ENCODE measurements at regions not wholly inside any gene's neighbourhood (a gene's known extent, or its start where the extent isn't known, plus 50 kb on each side); places are given as distances from the start of the nearest gene placed in this dataset.
A peak's percentile ranks its signal among the peaks of the same experiment; 100 is the strongest.

GRCh38 chr1:54460351-54460750 lies 54.2 kb upstream of the SSBP3 start:
- peak overlapping the region; percentile 49 for H3K27ac ChIP-seq (ENCODE audit: low read depth, low read length)
- no peaks in the 10 kb centered on the region for H3K36me3 Mint-ChIP-seq
- H3K9me3 Mint-ChIP-seq: no peaks in the 10 kb centered on the region
- H3K4me3 Mint-ChIP-seq: peak overlapping the region; percentile 55 to 87 (median 72)
- H3K27ac Mint-ChIP-seq: peak overlapping the region; percentile 51 to 99 (median 90)
- no peaks in the 10 kb centered on the region for H3K27me3 ChIP-seq (ENCODE audit: insufficient read depth, low read length)
- intact Hi-C loops (cut with micrococcal nuclease): loop anchor here (1.0 to 2.0 kb wide), 2 partner anchors 16 to 28 kb away; no protein-coding TSS in a partner anchor
- H3K27me3 Mint-ChIP-seq: no peaks in the 10 kb centered on the region
- H3K36me3 ChIP-seq (ENCODE audit: insufficient read depth, low read length): no peaks in the 10 kb centered on the region
- H3K4me1 ChIP-seq (ENCODE audit: insufficient read depth, low read length): peaks cover 48% of the 10 kb centered on the region
- POLR2A ChIA-PET (ENCODE audit: partially characterized antibody): interaction anchor here (1.1 to 8.0 kb wide), 5 partner anchors 17 to 54 kb away, joined by 6 to 121 read pairs (median 23); partner anchors contain the start of gene SSBP3
- peaks cover 30 to 56% (median 35%) of the 10 kb centered on the region in 4 donors for H3K4me1 Mint-ChIP-seq
- CTCF ChIA-PET (ENCODE audit: partially characterized antibody): interaction anchor here (0.7 to 2.7 kb wide), 6 partner anchors 20 to 73 kb away, joined by 3 to 10 read pairs (median 4); partner anchors contain the start of gene SSBP3
- H3K4me3 ChIP-seq (ENCODE audit: low read length in 2 of 2): peak overlapping the region in 1 of 2 donors; percentile 17
- peak; percentile 69 to 86 (median 84) for DNase-seq
- H3K9me3 ChIP-seq (ENCODE audit: control insufficient read depth in 1 of 2, low read length in 2 of 2): no peaks in the 10 kb centered on the region

- no peaks in the 10 kb centered on the region for H3K27me3 ChIP-seq (ENCODE audit: insufficient read depth, low read length)
- H3K4me1 ChIP-seq (ENCODE audit: insufficient read depth, low read length): peaks cover 42% of the 10 kb centered on the region
- DNase-seq: no peak
- no peaks in the 10 kb centered on the region for H3K9me3 ChIP-seq (ENCODE audit: control insufficient read depth in 1 of 2, low read length in 2 of 2)
- H3K27ac ChIP-seq (ENCODE audit: low read depth, low read length): peak overlapping the region; percentile 49
- ChIA-PET CTCF (ENCODE audit: partially characterized antibody) (interaction anchor here (0.7 to 2.7 kb wide), 6 partner anchors 21 to 73 kb away, joined by 3 to 10 read pairs (median 4); partner anchors contain the start of gene SSBP3), POLR2A (ENCODE audit: partially characterized antibody) (interaction anchor here (1.1 to 8.0 kb wide), 5 partner anchors 18 to 54 kb away, joined by 6 to 121 read pairs (median 23); partner anchors contain the start of gene SSBP3)
- H3K4me3 ChIP-seq (ENCODE audit: low read length in 2 of 2): peak overlapping the region in 1 of 2 donors; percentile 17
- Mint-ChIP-seq H3K4me1 (peaks cover 30 to 53% (median 34%) of the 10 kb centered on the region in 4 donors), H3K27ac (peak overlapping the region; percentile 51 to 99 (median 90)), H3K36me3 (no peaks in the 10 kb centered on the region), H3K27me3 (no peaks in the 10 kb centered on the region), H3K4me3 (peak overlapping the region; percentile 55 to 87 (median 72)), H3K9me3 (no peaks in the 10 kb centered on the region)
- intact Hi-C loops (cut with micrococcal nuclease): loop anchor here (1.0 to 5.0 kb wide), 3 partner anchors 17 to 52 kb away; partner anchors contain the start of gene SSBP3
- no peaks in the 10 kb centered on the region for H3K36me3 ChIP-seq (ENCODE audit: insufficient read depth, low read length)
Observed at GRCh38 chr1:54459726-54460191, 53.6 kb upstream of the SSBP3 start.

GRCh38 chr1:54459140-54459539 lies 52.9 kb upstream of the SSBP3 start:
- ChIA-PET CTCF (ENCODE audit: partially characterized antibody) (no interaction called here), POLR2A (ENCODE audit: partially characterized antibody) (interaction anchor here (1.8 to 8.0 kb wide), 4 partner anchors 18 to 53 kb away, joined by 9 to 121 read pairs (median 30); partner anchors contain the start of gene SSBP3)
- peaks cover 36% of the 10 kb centered on the region for H3K4me1 ChIP-seq (ENCODE audit: insufficient read depth, low read length)
- no peak overlapping the region for H3K4me3 ChIP-seq (ENCODE audit: low read length in 2 of 2)
- peak overlapping the region; percentile 51 to 99 (median 90) for H3K27ac Mint-ChIP-seq
- H3K36me3 Mint-ChIP-seq: no peaks in the 10 kb centered on the region
- H3K36me3 ChIP-seq (ENCODE audit: insufficient read depth, low read length): no peaks in the 10 kb centered on the region
- DNase-seq: no peak
- H3K9me3 ChIP-seq (ENCODE audit: control insufficient read depth in 1 of 2, low read length in 2 of 2): no peaks in the 10 kb centered on the region
- H3K4me1 Mint-ChIP-seq: peaks cover 26 to 47% (median 31%) of the 10 kb centered on the region in 4 donors
- peak overlapping the region; percentile 49 for H3K27ac ChIP-seq (ENCODE audit: low read depth, low read length)
- intact Hi-C loops (cut with micrococcal nuclease): loop anchor here (5.0 kb wide), 1 partner anchor 52 kb away; the partner anchor contains the start of gene SSBP3
- H3K4me3 Mint-ChIP-seq: peak overlapping the region in 6 of 8 donors; percentile 1 to 87 (median 56)
- H3K9me3 Mint-ChIP-seq: no peaks in the 10 kb centered on the region
- H3K27me3 ChIP-seq (ENCODE audit: insufficient read depth, low read length): no peaks in the 10 kb centered on the region
- no peaks in the 10 kb centered on the region for H3K27me3 Mint-ChIP-seq

GRCh38 chr1:54456921-54457529 lies 50.8 kb upstream of the SSBP3 start:
- Histone ChIP-seq H3K27ac (ENCODE audit: low read depth, low read length) (no peak overlapping the region), H3K36me3 (ENCODE audit: insufficient read depth, low read length) (no peaks in the 10 kb centered on the region), H3K4me3 (ENCODE audit: low read length in 2 of 2) (no peak overlapping the region), H3K4me1 (ENCODE audit: insufficient read depth, low read length) (peaks cover 30% of the 10 kb centered on the region), H3K27me3 (ENCODE audit: insufficient read depth, low read length) (no peaks in the 10 kb centered on the region), H3K9me3 (ENCODE audit: control insufficient read depth in 1 of 2, low read length in 2 of 2) (no peaks in the 10 kb centered on the region)
- H3K9me3 Mint-ChIP-seq: no peaks in the 10 kb centered on the region
- intact Hi-C loops (cut with micrococcal nuclease): loop anchor here (5.0 kb wide), 1 partner anchor 50 kb away; the partner anchor contains the start of gene SSBP3
- CTCF ChIA-PET (ENCODE audit: partially characterized antibody): interaction anchor here (0.8 kb wide), 1 partner anchor 33 kb away, joined by 3 read pairs; no protein-coding TSS in a partner anchor
- POLR2A ChIA-PET (ENCODE audit: partially characterized antibody): no interaction called here
- H3K27me3 Mint-ChIP-seq: no peaks in the 10 kb centered on the region
- H3K4me1 Mint-ChIP-seq: peaks cover 22 to 33% (median 27%) of the 10 kb centered on the region in 4 donors
- DNase-seq: no peak
- H3K36me3 Mint-ChIP-seq: no peaks in the 10 kb centered on the region
- peak overlapping the region in 3 of 7 donors; percentile 17 to 71 (median 18) for H3K27ac Mint-ChIP-seq
- no peak overlapping the region for H3K4me3 Mint-ChIP-seq

- H3K4me3 ChIP-seq (ENCODE audit: low read length in 2 of 2): no peak overlapping the region
- Mint-ChIP-seq H3K4me1 (peaks cover 19 to 28% (median 24%) of the 10 kb centered on the region in 4 donors), H3K9me3 (peaks cover 0 to 2% (median 0%) of the 10 kb centered on the region in 8 donors), H3K4me3 (no peak overlapping the region), H3K36me3 (no peaks in the 10 kb centered on the region), H3K27ac (no peak overlapping the region), H3K27me3 (no peaks in the 10 kb centered on the region)
- POLR2A ChIA-PET (ENCODE audit: partially characterized antibody): no interaction called here
- H3K27me3 ChIP-seq (ENCODE audit: insufficient read depth, low read length): no peaks in the 10 kb centered on the region
- CTCF ChIA-PET (ENCODE audit: partially characterized antibody): interaction anchor here (0.8 to 1.6 kb wide), 2 partner anchors 32 to 33 kb away, joined by 3 to 4 read pairs; no protein-coding TSS in a partner anchor
- no peaks in the 10 kb centered on the region for H3K36me3 ChIP-seq (ENCODE audit: insufficient read depth, low read length)
- H3K27ac ChIP-seq (ENCODE audit: low read depth, low read length): no peak overlapping the region
- H3K4me1 ChIP-seq (ENCODE audit: insufficient read depth, low read length): peaks cover 24% of the 10 kb centered on the region
- intact Hi-C loops (cut with micrococcal nuclease): loop anchor here (5.0 kb wide), 1 partner anchor 49 kb away; the partner anchor contains the start of gene SSBP3
- H3K9me3 ChIP-seq (ENCODE audit: control insufficient read depth in 1 of 2, low read length in 2 of 2): no peaks in the 10 kb centered on the region
- no peak for DNase-seq
Observed at GRCh38 chr1:54456361-54456760, 50.2 kb upstream of the SSBP3 start.

Data from CD4-positive, alpha-beta memory T cell (primary cell).